ENCODE measurements at regions not wholly inside any gene's neighbourhood (a gene's known extent, or its start where the extent isn't known, plus 50 kb on each side); places are given as distances from the start of the nearest gene placed in this dataset.

DNA sequence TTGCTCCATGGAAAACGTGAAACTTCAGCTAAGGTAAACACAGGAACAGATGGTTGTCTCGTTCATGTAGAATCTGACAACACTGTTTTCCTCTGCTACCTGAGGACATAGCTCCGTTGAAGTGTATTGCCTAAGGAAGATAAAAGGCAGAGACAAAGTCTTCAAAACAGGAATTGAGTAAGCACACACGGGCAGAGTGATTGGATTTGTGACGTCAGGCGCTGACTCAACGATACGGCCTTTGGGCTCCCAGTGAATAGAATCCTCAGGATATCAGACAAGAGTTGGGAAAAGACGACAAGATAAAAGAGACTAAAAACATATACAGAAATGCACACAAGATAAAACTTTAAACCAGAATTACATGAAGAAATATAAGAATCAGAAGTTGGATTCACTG is 787.1 kb upstream of the CTNND2 start:
- TF ChIP-seq, protein P1, sequence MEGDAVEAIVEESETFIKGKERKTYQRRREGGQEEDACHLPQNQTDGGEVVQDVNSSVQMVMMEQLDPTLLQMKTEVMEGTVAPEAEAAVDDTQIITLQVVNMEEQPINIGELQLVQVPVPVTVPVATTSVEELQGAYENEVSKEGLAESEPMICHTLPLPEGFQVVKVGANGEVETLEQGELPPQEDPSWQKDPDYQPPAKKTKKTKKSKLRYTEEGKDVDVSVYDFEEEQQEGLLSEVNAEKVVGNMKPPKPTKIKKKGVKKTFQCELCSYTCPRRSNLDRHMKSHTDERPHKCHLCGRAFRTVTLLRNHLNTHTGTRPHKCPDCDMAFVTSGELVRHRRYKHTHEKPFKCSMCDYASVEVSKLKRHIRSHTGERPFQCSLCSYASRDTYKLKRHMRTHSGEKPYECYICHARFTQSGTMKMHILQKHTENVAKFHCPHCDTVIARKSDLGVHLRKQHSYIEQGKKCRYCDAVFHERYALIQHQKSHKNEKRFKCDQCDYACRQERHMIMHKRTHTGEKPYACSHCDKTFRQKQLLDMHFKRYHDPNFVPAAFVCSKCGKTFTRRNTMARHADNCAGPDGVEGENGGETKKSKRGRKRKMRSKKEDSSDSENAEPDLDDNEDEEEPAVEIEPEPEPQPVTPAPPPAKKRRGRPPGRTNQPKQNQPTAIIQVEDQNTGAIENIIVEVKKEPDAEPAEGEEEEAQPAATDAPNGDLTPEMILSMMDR (IDR thresholded peaks at IDR 0.05), result no peak
- no peak for TF ChIP-seq EP300 (IDR thresholded peaks at IDR 0.05)
- TF ChIP-seq POLR2A (IDR thresholded peaks at IDR 0.05), result no peak
- no peak for TF ChIP-seq POLR2AphosphoS5 (IDR thresholded peaks at IDR 0.05)

Data from sigmoid colon (tissue), 4 donors.